ENCODE measurements at regions not wholly inside any gene's neighbourhood (a gene's known extent, or its start where the extent isn't known, plus 50 kb on each side); places are given as distances from the start of the nearest gene placed in this dataset.

GRCh38 chr4:35175487-35175886 is 1068.8 kb downstream of the ARAP2 start:
- 68 to 76% methylated on average over 4 of the region's 4 CpGs for WGBS, 2 donors
- DNase-seq, result no peak
- TF ChIP-seq CTCF (IDR thresholded peaks at IDR 0.05), result no peak
- TF ChIP-seq POLR2AphosphoS5 (IDR thresholded peaks at IDR 0.05), result no peak
- no peak for TF ChIP-seq EP300 (IDR thresholded peaks at IDR 0.05)
- no peak for ATAC-seq (ENCODE audit: low FRiP score in 2 of 2)
- H3K4me3 ChIP-seq, result no peak overlapping the region
- no peaks in the 10 kb centered on the region for H3K36me3 ChIP-seq
- H3K27ac ChIP-seq, result no peak overlapping the region
- H3K4me1 ChIP-seq, result no peaks in the 10 kb centered on the region
- H3K27me3 ChIP-seq, result no peaks in the 10 kb centered on the region
- H3K9me3 ChIP-seq, result no peaks in the 10 kb centered on the region

DNA sequence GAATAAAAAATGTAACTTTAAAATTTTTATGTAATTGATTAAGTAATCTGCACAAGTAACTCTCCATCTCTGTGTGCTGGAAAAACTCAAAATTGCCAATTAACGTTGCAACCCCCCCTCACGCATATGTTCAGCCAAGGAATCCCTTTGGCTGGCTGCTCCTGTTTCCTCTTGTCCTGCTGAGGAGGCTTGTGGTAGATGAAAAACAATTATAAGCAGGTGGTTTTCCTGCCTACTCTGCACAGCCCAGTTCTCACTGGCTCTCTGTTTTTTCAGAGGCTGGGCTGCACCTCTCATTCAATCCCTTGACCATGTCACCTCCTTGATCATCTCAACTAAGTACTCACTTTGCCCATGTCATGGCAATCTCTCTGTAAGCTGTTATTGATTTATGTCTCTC is 1068.4 kb downstream of the ARAP2 start:
- no peak overlapping the region for H3K27ac ChIP-seq
- WGBS, 2 donors, result 32 to 51% methylated on average over 2 of the region's 2 CpGs
- no peaks in the 10 kb centered on the region for H3K9me3 ChIP-seq
- no peak for TF ChIP-seq CTCF (IDR thresholded peaks at IDR 0.05)
- TF ChIP-seq EP300 (IDR thresholded peaks at IDR 0.05), result no peak
- no peak for TF ChIP-seq POLR2A (IDR thresholded peaks at IDR 0.05)
- no peak for TF ChIP-seq POLR2AphosphoS5 (IDR thresholded peaks at IDR 0.05)
- H3K4me1 ChIP-seq, result no peaks in the 10 kb centered on the region
- DNase-seq, result no peak
- no peak for ATAC-seq (ENCODE audit: low FRiP score in 2 of 2)
- H3K36me3 ChIP-seq, result no peaks in the 10 kb centered on the region
- H3K4me3 ChIP-seq, result no peak overlapping the region
- no peaks in the 10 kb centered on the region for H3K27me3 ChIP-seq

GRCh38 chr4:35182451-35182850 is 1061.9 kb downstream of the ARAP2 start:
- no peak overlapping the region for H3K4me3 ChIP-seq
- TF ChIP-seq EP300 (IDR thresholded peaks at IDR 0.05) (no peak), POLR2A (IDR thresholded peaks at IDR 0.05) (no peak), POLR2AphosphoS5 (IDR thresholded peaks at IDR 0.05) (no peak), CTCF (IDR thresholded peaks at IDR 0.05) (no peak)
- H3K27me3 ChIP-seq, result no peaks in the 10 kb centered on the region
- no peak overlapping the region for H3K27ac ChIP-seq
- DNase-seq, result no peak
- ATAC-seq (ENCODE audit: low FRiP score in 2 of 2), result peak in 1 of 2 donors; percentile 51
- no peaks in the 10 kb centered on the region for H3K4me1 ChIP-seq
- no peaks in the 10 kb centered on the region for H3K9me3 ChIP-seq
- H3K36me3 ChIP-seq, result no peaks in the 10 kb centered on the region

DNA sequence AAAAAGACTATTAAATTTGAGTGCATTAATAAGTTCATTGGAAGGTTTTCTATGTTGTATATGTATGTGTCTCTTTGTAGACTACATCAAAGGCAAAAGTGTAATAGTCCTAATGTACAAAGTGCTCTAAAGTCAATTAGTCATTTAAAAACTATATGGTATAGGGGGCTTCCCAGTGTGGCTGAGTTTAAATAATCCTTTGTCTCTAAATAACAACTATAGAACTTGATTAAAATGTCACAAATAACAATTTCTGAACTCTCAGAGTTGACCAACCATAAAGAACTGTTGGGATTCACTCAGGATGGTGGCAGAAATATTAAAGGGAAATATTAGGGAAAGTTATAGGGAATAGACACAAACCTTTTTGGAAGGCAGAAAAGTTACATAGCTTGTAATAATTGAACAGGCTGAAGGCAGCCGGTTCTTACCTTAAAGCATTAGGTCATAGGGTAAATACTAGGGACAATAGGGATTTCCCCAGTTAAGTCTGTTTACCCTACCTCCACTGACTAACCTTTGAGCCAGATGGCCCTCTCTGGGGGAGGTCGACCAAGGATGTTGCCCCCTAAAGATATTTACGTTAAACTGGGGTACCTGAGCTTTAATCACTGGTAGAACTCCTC is 1054.2 kb downstream of the ARAP2 start:
- H3K4me3 ChIP-seq, result no peak overlapping the region
- no peaks in the 10 kb centered on the region for H3K4me1 ChIP-seq
- ATAC-seq (ENCODE audit: low FRiP score in 2 of 2), result no peak
- no peaks in the 10 kb centered on the region for H3K36me3 ChIP-seq
- no peaks in the 10 kb centered on the region for H3K9me3 ChIP-seq
- H3K27ac ChIP-seq, result no peak overlapping the region
- no peak for TF ChIP-seq POLR2A (IDR thresholded peaks at IDR 0.05)
- no peak for TF ChIP-seq POLR2AphosphoS5 (IDR thresholded peaks at IDR 0.05)
- no peak for TF ChIP-seq CTCF (IDR thresholded peaks at IDR 0.05)
- TF ChIP-seq EP300 (IDR thresholded peaks at IDR 0.05), result no peak
- WGBS, 2 donors, result 39 to 52% methylated on average over 3 of the region's 3 CpGs
- no peak for DNase-seq
- H3K27me3 ChIP-seq, result no peaks in the 10 kb centered on the region

GRCh38 chr4:35201403-35201802 is 1042.9 kb downstream of the ARAP2 start:
- H3K36me3 ChIP-seq, result no peaks in the 10 kb centered on the region
- H3K4me1 ChIP-seq, result no peaks in the 10 kb centered on the region
- WGBS, 2 donors, result 82 to 93% methylated on average over 2 of the region's 2 CpGs
- no peaks in the 10 kb centered on the region for H3K9me3 ChIP-seq
- TF ChIP-seq POLR2AphosphoS5 (IDR thresholded peaks at IDR 0.05) (no peak), CTCF (IDR thresholded peaks at IDR 0.05) (no peak), EP300 (IDR thresholded peaks at IDR 0.05) (no peak), POLR2A (IDR thresholded peaks at IDR 0.05) (no peak)
- DNase-seq (no peak), ATAC-seq (ENCODE audit: low FRiP score in 2 of 2) (no peak)
- H3K4me3 ChIP-seq, result no peak overlapping the region
- no peaks in the 10 kb centered on the region for H3K27me3 ChIP-seq
- no peak overlapping the region for H3K27ac ChIP-seq
